Tibial nerve (tissue), 4 donors: ENCODE measurements at regions not wholly inside any gene's neighbourhood (a gene's known extent, or its start where the extent isn't known, plus 50 kb on each side); places are given as distances from the start of the nearest gene placed in this dataset. TPM values are rescaled to one million over a fixed set of nuclear protein-coding genes. Genes with fewer than 3 reads are reported as not detected.

ENCODE experiments used
- DNase-seq, 2 donors: peaks; one replicate each; pipeline ENCODE4 v3.0.0-alpha.2; 2019; ENCODE audit warnings: low spot score in 2 of 2
- H3K27ac ChIP-seq, 4 donors: fragments of 200-600 bp; sonication (generic) in 3 of 4; one replicate each; pipeline ENCODE4 v1.5.1; 2017 to 2019; ENCODE audit warnings: mild to moderate bottlenecking in 1 of 4
- H3K27me3 ChIP-seq, 2 donors: fragments of 200-600 bp; sonication (generic) in 1 of 2; one replicate each; pipeline versions ENCODE4 v1.5.1 to v1.6.0; 2017 to 2019
- H3K36me3 ChIP-seq, 3 donors: fragments of 200-600 bp; sonication (generic); one replicate each; pipeline ENCODE4 v1.5.1; 2018 to 2019
- H3K4me1 ChIP-seq, 4 donors: fragments of 200-600 bp; sonication (generic) in 3 of 4; one replicate each; pipeline ENCODE4 v1.5.1; 2017 to 2019
- H3K4me3 ChIP-seq, 4 donors: fragments of 200-600 bp; sonication (generic) in 3 of 4; one replicate each; pipeline ENCODE4 v1.5.1; 2017 to 2019; ENCODE audit warnings: mild to moderate bottlenecking in 1 of 4, moderate library complexity in 1 of 4
- H3K9me3 ChIP-seq, 4 donors: fragments of 200-600 bp; sonication (generic) in 3 of 4; one replicate each; pipeline ENCODE4 v1.5.1; 2017 to 2019
- CTCF ChIP-seq, 5 experiments: fragments of 200-600 bp in 3 of 5; fragments of 450-650 bp in 2 of 5; sonication (generic) in 3 of 5; IDR thresholded peaks; one replicate each; pipeline ENCODE4 v1.5.1; 2016 to 2019; ENCODE audit warnings: antibody characterized with exemption in 5 of 5, mild to moderate bottlenecking in 3 of 5, moderate library complexity in 2 of 5
- EP300 ChIP-seq, 2 donors: sonication (generic); formaldehyde crosslinking; IDR thresholded peaks; one replicate each; pipeline ENCODE4 v1.6.1; 2017; ENCODE audit warnings: antibody characterized with exemption in 2 of 2, mild to moderate bottlenecking in 1 of 2
- POLR2A ChIP-seq, 2 donors: fragments of 450-650 bp; IDR thresholded peaks; one replicate each; pipeline ENCODE4 v1.6.1; 2017; ENCODE audit warnings: antibody characterized with exemption in 2 of 2, mild to moderate bottlenecking in 2 of 2, moderate library complexity in 2 of 2
- WGBS, 2 donors: methylation state at CpG; one replicate each; pipeline ENCODE4 v1.1.5; 2018; 5-methylcytosine and 5-hydroxymethylcytosine counted together
- small RNA-seq: library from RNA; depleted of rRNA; stranded (forward); fragments of <200 nt; gene quantifications from one replicate; pipeline ENCODE3, GENCODE V24; 2016

GRCh38 chr1:72362538-72362937, 80.2 kb upstream of the NEGR1 start:
- 70 to 81% methylated on average over 1 of the region's 1 CpG for WGBS, 2 donors
- Histone ChIP-seq H3K4me3 (no peak overlapping the region), H3K9me3 (no peaks in the 10 kb centered on the region), H3K36me3 (no peaks in the 10 kb centered on the region), H3K27me3 (no peaks in the 10 kb centered on the region), H3K4me1 (no peaks in the 10 kb centered on the region), H3K27ac (no peak overlapping the region)
- no peak for DNase-seq
- TF ChIP-seq CTCF (IDR thresholded peaks at IDR 0.05), result no peak

GRCh38 chr1:72357411-72357810, 75.1 kb upstream of the NEGR1 start:
- Histone ChIP-seq H3K4me3 (no peak overlapping the region), H3K27me3 (no peaks in the 10 kb centered on the region), H3K9me3 (no peaks in the 10 kb centered on the region), H3K4me1 (no peaks in the 10 kb centered on the region), H3K36me3 (no peaks in the 10 kb centered on the region), H3K27ac (no peak overlapping the region)
- DNase-seq, result no peak
- 85 to 89% methylated on average over 1 of the region's 1 CpG for WGBS, 2 donors
- TF ChIP-seq EP300 (IDR thresholded peaks at IDR 0.05), result no peak
- no peak for TF ChIP-seq POLR2A (IDR thresholded peaks at IDR 0.05)
- no peak for TF ChIP-seq CTCF (IDR thresholded peaks at IDR 0.05)

- no peak for TF ChIP-seq CTCF (IDR thresholded peaks at IDR 0.05)
- no peak for TF ChIP-seq EP300 (IDR thresholded peaks at IDR 0.05)
- no peaks in the 10 kb centered on the region for H3K36me3 ChIP-seq
- H3K27me3 ChIP-seq, result no peaks in the 10 kb centered on the region
- no peak overlapping the region for H3K4me3 ChIP-seq
- no peak overlapping the region for H3K27ac ChIP-seq
- no peaks in the 10 kb centered on the region for H3K9me3 ChIP-seq
- no peaks in the 10 kb centered on the region for H3K4me1 ChIP-seq
- 94% methylated on average over 3 of the region's 3 CpGs for WGBS, 2 donors
- no peak for DNase-seq
Observed at GRCh38 chr1:72355899-72356298, 73.6 kb upstream of the NEGR1 start.

- WGBS, 2 donors, result 67% methylated on average over 1 of the region's 1 CpG; no CpG with 5 or more reads in 1 of the 2 donors
- Histone ChIP-seq H3K27ac (no peak overlapping the region), H3K4me3 (no peak overlapping the region), H3K4me1 (no peaks in the 10 kb centered on the region), H3K36me3 (no peaks in the 10 kb centered on the region), H3K9me3 (peaks cover 0 to 11% (median 0%) of the 10 kb centered on the region in 4 donors), H3K27me3 (no peaks in the 10 kb centered on the region)
- TF ChIP-seq CTCF (IDR thresholded peaks at IDR 0.05) (no peak), EP300 (IDR thresholded peaks at IDR 0.05) (no peak), POLR2A (IDR thresholded peaks at IDR 0.05) (no peak)
- no peak for DNase-seq
Observed at GRCh38 chr1:72341661-72342060, 59.3 kb upstream of the NEGR1 start.

- Histone ChIP-seq H3K36me3 (no peaks in the 10 kb centered on the region), H3K4me1 (no peaks in the 10 kb centered on the region), H3K4me3 (no peak overlapping the region), H3K9me3 (peaks cover 0 to 11% (median 0%) of the 10 kb centered on the region in 4 donors), H3K27ac (no peak overlapping the region), H3K27me3 (no peaks in the 10 kb centered on the region)
- no peak for TF ChIP-seq POLR2A (IDR thresholded peaks at IDR 0.05)
- TF ChIP-seq CTCF (IDR thresholded peaks at IDR 0.05), result no peak
- TF ChIP-seq EP300 (IDR thresholded peaks at IDR 0.05), result no peak
- DNase-seq, result no peak
- 83% methylated on average over 1 of the region's 1 CpG; no CpG with 5 or more reads in 1 of the 2 donors for WGBS, 2 donors
Observed at GRCh38 chr1:72336776-72337175, 54.4 kb upstream of the NEGR1 start.

Small RNA genes lying in the stretch of these regions (small RNA-seq; reads per million reads assigned to genes)
- not detected for gene RN7SKP19
- gene RNA5SP50, result not detected
- gene RNU4ATAC8P, result not detected
- gene RNU6-1246P, result not detected
